Ishikawa (cell line): ENCODE measurements at regions not wholly inside any gene's neighbourhood (a gene's known extent, or its start where the extent isn't known, plus 50 kb on each side); places are given as distances from the start of the nearest gene placed in this dataset.

Source experiments
- CREB1 ChIP-seq: IDR thresholded peaks from 2 replicates; pipeline ENCODE4 v1.6.1; 2012; ENCODE audit warnings: low read depth
- EGR1 ChIP-seq: IDR thresholded peaks from 2 replicates; pipeline ENCODE4 v1.6.1; 2012
- TAF1 ChIP-seq: IDR thresholded peaks from 2 replicates; pipeline ENCODE4 v1.6.1; 2012; ENCODE audit warnings: low read depth, mild to moderate bottlenecking

GRCh38 chr16:80323808-80324195, 217.0 kb upstream of the DYNLRB2 start:
- no peak for TF ChIP-seq TAF1
- no peak for TF ChIP-seq EGR1
- TF ChIP-seq CREB1 = no peak
